ENCODE measurements at regions not wholly inside any gene's neighbourhood (a gene's known extent, or its start where the extent isn't known, plus 50 kb on each side); places are given as distances from the start of the nearest gene placed in this dataset.

DNA sequence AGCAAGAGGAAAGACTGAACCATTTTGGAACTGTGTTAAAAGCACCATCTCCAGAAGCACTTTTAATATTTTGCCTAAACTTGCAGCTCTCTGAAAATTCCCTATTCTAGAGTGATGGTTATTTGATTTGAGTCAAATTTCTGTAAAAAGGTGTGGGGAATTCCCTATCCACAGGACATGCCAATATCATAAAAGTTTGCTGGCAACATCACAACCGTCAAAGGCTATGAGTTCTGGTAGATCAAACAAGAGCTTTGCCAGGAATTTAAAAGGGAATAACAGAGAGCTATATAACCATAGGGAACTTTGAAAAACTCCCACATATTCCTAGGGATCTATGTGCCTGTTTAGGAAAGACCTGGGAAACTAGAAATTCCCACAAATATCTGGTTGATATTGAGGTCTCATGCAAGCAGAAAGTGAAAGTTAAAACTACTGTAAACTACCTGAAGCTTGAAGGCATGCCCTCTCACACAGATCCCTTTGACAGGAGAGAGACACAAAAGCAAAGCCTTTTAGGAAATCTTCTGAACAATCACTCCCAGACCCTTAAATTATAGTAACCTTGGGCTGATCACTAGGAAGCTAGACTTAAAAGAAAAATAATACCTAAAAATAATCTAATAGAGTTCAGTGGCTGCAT is 549.9 kb downstream of the ANXA1 start:
- intact Hi-C loops (cut with micrococcal nuclease): no loop called here
- no peak overlapping the region for H3K27ac Mint-ChIP-seq
- H3K4me3 Mint-ChIP-seq: no peak overlapping the region
- no peaks in the 10 kb centered on the region for H3K4me1 Mint-ChIP-seq
- no peak for DNase-seq
- no peaks in the 10 kb centered on the region for H3K27me3 Mint-ChIP-seq
- H3K9me3 Mint-ChIP-seq: no peaks in the 10 kb centered on the region
- H3K36me3 Mint-ChIP-seq (ENCODE audit: low read depth): no peaks in the 10 kb centered on the region

DNA sequence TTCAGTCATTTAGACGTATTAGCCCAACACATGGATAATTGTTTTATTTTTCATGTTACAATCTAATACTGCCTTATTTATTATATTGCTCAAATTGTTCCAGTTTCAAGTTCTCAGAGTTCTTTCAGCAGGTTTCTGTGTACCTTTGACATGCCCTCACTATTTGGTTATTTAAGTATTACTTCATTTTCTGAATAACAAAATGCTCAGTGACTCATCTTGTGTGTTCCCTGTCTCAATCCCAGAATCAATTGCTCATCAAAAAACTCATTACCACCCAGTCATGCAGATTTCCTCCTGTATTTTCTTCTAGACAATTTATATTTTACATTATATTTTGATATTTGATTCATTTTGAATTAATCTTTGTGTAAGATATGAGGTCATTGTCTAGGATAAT is 562.6 kb downstream of the ANXA1 start:
- H3K27me3 Mint-ChIP-seq: no peaks in the 10 kb centered on the region
- H3K27ac Mint-ChIP-seq: no peak overlapping the region
- no peaks in the 10 kb centered on the region for H3K9me3 Mint-ChIP-seq
- DNase-seq: no peak
- H3K4me1 Mint-ChIP-seq: no peaks in the 10 kb centered on the region
- intact Hi-C loops (cut with micrococcal nuclease): no loop called here
- H3K36me3 Mint-ChIP-seq (ENCODE audit: low read depth): no peaks in the 10 kb centered on the region
- H3K4me3 Mint-ChIP-seq: no peak overlapping the region

DNA sequence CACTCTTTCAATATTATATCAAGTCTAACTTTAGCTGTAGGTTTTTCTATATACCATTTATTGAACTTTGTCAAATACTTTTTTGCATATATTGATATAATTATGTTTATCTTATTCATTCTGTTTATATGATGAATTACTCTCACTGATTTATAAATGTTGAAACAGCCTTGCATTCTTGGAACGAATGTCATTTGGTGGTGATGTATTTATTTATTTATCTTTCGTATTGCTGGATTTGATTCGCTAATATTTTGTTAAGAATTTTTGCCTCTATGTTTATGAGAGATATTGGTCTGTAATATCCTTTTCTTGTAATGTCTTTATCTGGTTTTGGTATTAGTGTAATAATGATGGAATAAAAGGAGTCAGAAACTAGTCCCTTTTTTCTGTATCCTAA is 563.9 kb downstream of the ANXA1 start:
- intact Hi-C loops (cut with micrococcal nuclease): no loop called here
- Mint-ChIP-seq H3K27me3 (no peaks in the 10 kb centered on the region), H3K27ac (no peak overlapping the region), H3K4me1 (no peaks in the 10 kb centered on the region), H3K36me3 (ENCODE audit: low read depth) (no peaks in the 10 kb centered on the region), H3K9me3 (no peaks in the 10 kb centered on the region), H3K4me3 (no peak overlapping the region)
- no peak for DNase-seq

DNA sequence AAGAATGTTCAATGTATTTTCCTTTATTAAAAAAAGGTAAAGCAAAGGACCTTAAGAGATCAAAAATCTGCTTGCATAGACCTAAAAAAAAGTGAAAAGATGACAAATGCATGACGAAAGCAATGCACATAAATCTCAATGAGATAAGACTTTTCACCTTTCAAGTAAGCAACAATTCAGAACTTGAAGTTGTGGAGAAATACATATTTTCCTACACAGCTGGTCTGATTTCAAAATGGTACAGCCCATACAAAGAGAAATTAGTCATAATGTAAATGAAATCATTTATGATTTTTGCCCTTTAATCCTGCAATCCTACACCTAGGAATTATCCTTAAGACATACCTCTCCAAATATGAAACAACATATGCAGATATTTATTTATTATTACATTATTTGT is 568.0 kb downstream of the ANXA1 start:
- Mint-ChIP-seq H3K4me1 (no peaks in the 10 kb centered on the region), H3K36me3 (ENCODE audit: low read depth) (no peaks in the 10 kb centered on the region), H3K27ac (no peak overlapping the region), H3K9me3 (no peaks in the 10 kb centered on the region), H3K4me3 (no peak overlapping the region), H3K27me3 (no peaks in the 10 kb centered on the region)
- no peak for DNase-seq
- intact Hi-C loops (cut with micrococcal nuclease): no loop called here

DNA sequence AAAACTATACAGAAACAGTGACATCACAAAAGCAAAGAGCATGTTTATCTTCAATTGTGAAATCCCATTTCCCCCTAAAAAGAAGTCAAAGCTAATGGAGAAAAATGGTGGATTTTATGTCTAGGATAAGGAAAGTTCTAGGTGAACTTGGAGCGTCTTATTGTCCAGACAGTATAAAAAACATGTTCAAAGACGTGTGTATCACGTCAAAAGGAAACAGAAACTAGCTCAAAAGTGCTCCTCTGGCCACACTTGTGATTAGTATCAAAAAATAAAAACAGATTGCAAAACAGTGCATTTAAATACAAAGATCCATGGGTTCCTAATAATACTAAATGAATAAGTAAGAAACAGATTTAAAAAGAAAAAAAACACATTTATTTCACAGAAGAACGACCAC is 568.9 kb downstream of the ANXA1 start:
- no peak for DNase-seq
- H3K36me3 Mint-ChIP-seq (ENCODE audit: low read depth): no peaks in the 10 kb centered on the region
- no peaks in the 10 kb centered on the region for H3K9me3 Mint-ChIP-seq
- no peaks in the 10 kb centered on the region for H3K4me1 Mint-ChIP-seq
- no peak overlapping the region for H3K27ac Mint-ChIP-seq
- intact Hi-C loops (cut with micrococcal nuclease): no loop called here
- no peaks in the 10 kb centered on the region for H3K27me3 Mint-ChIP-seq
- H3K4me3 Mint-ChIP-seq: no peak overlapping the region

DNA sequence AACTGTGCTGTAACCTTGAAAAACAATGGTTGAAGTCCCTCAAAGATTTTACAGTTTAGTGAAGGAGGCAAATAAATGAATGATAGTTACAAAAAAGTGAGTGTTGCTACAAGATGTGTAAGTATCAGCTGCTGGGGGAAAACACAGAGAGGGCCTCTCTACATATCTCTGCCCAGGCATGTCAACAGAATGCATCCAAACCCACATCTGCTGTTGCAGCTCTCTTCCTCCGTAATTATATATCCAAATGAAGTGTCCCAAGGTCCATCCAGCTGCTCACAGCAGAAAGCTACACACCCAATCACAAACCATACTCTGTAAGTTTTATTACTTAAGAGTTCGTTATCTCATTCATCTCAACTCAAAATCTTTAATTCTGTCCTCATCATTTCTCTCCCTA is 584.6 kb downstream of the ANXA1 start:
- Mint-ChIP-seq H3K9me3 (no peaks in the 10 kb centered on the region), H3K27ac (no peak overlapping the region), H3K4me1 (no peaks in the 10 kb centered on the region), H3K27me3 (no peaks in the 10 kb centered on the region), H3K4me3 (no peak overlapping the region), H3K36me3 (ENCODE audit: low read depth) (no peaks in the 10 kb centered on the region)
- DNase-seq: no peak
- intact Hi-C loops (cut with micrococcal nuclease): no loop called here

DNA sequence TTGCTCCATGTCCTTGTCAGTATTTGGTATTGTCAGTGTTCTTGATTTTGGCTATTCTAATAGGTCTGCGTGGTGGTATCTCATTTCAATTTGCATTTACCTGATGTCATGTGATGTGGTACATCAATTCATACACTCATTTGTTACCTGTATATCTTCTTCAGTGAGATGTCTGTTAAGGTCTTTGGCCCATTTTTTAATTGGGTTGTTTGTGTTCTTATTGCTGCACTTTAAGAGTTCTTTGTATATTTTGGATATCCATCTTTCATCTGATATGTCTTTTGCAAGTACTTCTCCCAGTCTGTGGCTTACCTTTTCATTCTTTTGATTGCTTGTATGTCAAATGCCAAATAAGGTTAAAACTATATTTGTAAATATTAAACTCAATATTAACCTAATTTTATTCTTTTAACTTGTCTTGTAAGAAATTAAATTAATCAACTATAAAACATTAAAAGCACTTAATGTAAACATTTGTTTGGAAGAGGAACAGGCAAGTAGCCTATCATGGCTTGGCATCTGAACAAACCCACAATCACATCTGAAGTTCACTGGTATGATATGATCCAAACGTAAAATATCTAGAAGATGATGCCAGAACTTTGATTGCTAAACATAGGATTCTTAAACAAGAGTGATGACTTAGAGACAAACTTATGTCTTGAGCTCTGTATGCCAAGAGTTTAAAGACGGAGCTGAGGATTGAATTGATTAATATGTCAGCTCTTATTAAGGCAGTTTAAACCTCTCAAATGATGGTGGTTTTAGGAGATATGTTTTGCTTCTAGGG is 587.3 kb downstream of the ANXA1 start:
- Mint-ChIP-seq H3K27ac (no peak overlapping the region), H3K27me3 (no peaks in the 10 kb centered on the region), H3K4me3 (no peak overlapping the region), H3K36me3 (ENCODE audit: low read depth) (no peaks in the 10 kb centered on the region), H3K9me3 (no peaks in the 10 kb centered on the region), H3K4me1 (no peaks in the 10 kb centered on the region)
- intact Hi-C loops (cut with micrococcal nuclease): no loop called here
- DNase-seq: no peak

DNA sequence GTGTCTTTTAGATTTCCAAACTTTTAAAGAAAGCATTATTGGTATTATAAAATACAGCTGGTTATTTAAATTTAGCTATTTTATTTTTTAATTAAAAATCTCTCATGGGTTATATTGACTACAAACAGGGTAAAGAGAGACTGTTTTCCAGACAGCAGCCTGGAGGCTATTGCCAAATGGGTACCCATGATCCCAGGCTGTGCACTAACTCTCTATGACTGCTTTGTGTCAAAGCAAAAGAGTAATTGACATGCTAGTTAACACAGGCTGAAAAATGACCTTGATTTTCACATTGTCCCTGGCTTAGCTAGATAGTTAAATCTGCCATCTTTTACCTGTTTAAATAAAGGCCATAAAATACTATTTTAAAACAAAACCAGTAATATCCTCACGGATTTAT is 589.7 kb downstream of the ANXA1 start:
- no peak overlapping the region for H3K4me3 Mint-ChIP-seq

DNA sequence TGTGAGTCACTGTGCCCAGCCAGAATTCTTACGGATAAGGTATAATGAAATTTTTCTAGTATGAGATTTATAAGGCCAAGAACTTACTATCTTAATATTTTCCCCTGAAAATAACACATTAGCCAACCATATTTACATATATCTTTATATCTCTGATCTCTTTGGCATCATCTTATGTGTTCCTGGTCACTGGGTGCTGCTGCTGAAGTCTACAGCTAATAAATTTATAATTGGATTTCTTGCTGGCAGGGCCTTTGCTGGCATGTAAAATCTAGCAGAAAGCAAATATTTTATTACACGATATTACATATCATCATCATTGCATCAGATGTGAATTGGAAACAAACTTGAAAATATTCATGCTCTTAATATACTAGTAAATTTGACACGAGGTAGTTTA is 590.7 kb downstream of the ANXA1 start:
- no peak for DNase-seq
- no peaks in the 10 kb centered on the region for H3K4me1 Mint-ChIP-seq
- no peak overlapping the region for H3K4me3 Mint-ChIP-seq
- no peaks in the 10 kb centered on the region for H3K9me3 Mint-ChIP-seq
- no peaks in the 10 kb centered on the region for H3K36me3 Mint-ChIP-seq (ENCODE audit: low read depth)
- H3K27me3 Mint-ChIP-seq: no peaks in the 10 kb centered on the region
- no peak overlapping the region for H3K27ac Mint-ChIP-seq
- intact Hi-C loops (cut with micrococcal nuclease): no loop called here

More for the DNA sequence above, 589.7 kb downstream of the ANXA1 start:
- Mint-ChIP-seq H3K27me3 (no peaks in the 10 kb centered on the region), H3K4me1 (no peaks in the 10 kb centered on the region), H3K36me3 (ENCODE audit: low read depth) (no peaks in the 10 kb centered on the region), H3K9me3 (no peaks in the 10 kb centered on the region), H3K27ac (no peak overlapping the region)
- intact Hi-C loops (cut with micrococcal nuclease): no loop called here
- no peak for DNase-seq

DNA sequence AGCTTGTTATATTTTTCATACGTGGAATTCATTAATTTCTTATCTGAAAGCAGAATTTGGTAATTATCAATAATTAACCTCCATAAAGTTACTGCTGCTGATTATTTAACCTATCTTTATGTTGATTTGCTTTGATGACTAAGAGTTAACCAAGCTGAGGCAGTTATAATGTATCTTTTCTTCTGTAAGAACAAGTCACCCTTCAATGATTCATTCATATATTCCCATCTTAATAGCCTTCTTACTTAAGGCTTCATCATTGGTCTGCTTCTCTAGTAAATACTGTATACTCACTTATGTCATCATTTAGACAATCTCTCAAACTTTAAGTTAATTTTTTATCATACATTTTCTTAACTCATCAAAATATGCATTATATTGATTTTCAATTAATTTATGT is 592.2 kb downstream of the ANXA1 start:
- Mint-ChIP-seq H3K27ac (no peak overlapping the region), H3K4me1 (no peaks in the 10 kb centered on the region), H3K36me3 (ENCODE audit: low read depth) (no peaks in the 10 kb centered on the region), H3K4me3 (no peak overlapping the region), H3K27me3 (no peaks in the 10 kb centered on the region), H3K9me3 (peaks cover 4% of the 10 kb centered on the region)
- DNase-seq: no peak
- intact Hi-C loops (cut with micrococcal nuclease): no loop called here

DNA sequence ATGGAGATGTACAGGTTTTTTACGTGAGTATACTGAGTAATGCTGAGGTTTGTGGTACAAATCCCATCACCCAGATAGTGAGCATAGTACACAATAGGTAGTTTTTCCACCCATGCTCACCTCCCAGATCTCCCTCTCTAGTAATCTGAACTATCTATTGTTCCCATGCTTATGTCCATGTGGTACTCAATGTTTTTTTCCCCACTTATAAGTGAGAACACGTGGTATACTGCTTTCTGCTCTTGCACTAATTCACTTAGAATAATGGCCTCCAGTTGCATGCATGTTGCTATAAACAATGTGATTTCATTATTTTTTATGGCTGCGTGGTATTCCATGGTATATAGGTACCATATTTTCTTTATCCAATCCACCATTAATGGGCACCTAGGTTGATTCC is 593.9 kb downstream of the ANXA1 start:
- Mint-ChIP-seq H3K27me3 (no peaks in the 10 kb centered on the region), H3K27ac (no peak overlapping the region), H3K4me1 (no peaks in the 10 kb centered on the region), H3K4me3 (no peak overlapping the region), H3K9me3 (peaks cover 5% of the 10 kb centered on the region), H3K36me3 (ENCODE audit: low read depth) (no peaks in the 10 kb centered on the region)
- intact Hi-C loops (cut with micrococcal nuclease): no loop called here
- DNase-seq: no peak

DNA sequence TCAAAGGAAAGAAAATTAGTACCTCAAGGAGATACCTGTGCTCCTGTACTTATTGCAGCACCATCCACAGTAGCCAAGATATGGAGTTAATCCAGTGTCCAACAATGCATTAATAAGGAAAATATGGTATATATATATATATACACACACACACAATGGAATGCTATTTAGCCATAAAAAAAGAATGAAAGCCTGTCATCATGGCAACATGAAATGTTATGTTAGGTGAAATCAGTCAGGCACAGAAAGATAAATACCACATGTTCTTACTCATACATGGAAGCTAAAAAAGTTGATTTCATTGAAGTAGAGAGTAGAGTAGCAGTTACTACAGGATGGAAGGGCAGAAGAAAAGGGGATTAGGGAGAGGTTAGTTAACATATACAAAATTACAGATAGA is 601.5 kb downstream of the ANXA1 start:
- H3K27ac Mint-ChIP-seq: no peak overlapping the region
- no peak overlapping the region for H3K4me3 Mint-ChIP-seq
- H3K9me3 Mint-ChIP-seq: peaks cover 5% of the 10 kb centered on the region
- no peaks in the 10 kb centered on the region for H3K36me3 Mint-ChIP-seq (ENCODE audit: low read depth)
- no peaks in the 10 kb centered on the region for H3K4me1 Mint-ChIP-seq
- intact Hi-C loops (cut with micrococcal nuclease): no loop called here
- no peaks in the 10 kb centered on the region for H3K27me3 Mint-ChIP-seq
- no peak for DNase-seq

DNA sequence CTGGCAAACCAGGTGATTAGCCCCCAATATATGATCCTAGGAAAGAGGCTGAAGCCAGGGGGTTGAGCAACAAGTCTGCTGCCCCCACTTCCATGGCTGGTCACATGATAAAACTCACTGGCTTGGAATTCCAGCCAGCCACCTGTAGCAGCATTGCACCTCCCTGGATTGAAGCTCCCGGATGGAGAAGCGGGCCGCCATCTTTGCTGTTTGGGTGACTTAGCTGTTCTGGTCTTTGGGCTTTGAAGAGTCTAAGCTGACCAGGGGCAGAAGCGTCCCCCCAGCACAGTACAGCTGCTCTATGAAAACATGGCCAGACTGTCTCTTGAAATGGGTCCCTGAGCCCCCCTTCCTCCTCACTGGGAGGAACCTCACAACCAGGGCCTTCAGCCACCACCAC is 610.2 kb downstream of the ANXA1 start:
- no peak overlapping the region for H3K27ac Mint-ChIP-seq
- no peaks in the 10 kb centered on the region for H3K4me1 Mint-ChIP-seq
- H3K9me3 Mint-ChIP-seq: peaks cover 4% of the 10 kb centered on the region
- no peak overlapping the region for H3K4me3 Mint-ChIP-seq
- no peak for DNase-seq
- no peaks in the 10 kb centered on the region for H3K27me3 Mint-ChIP-seq
- no peaks in the 10 kb centered on the region for H3K36me3 Mint-ChIP-seq (ENCODE audit: low read depth)
- intact Hi-C loops (cut with micrococcal nuclease): no loop called here

DNA sequence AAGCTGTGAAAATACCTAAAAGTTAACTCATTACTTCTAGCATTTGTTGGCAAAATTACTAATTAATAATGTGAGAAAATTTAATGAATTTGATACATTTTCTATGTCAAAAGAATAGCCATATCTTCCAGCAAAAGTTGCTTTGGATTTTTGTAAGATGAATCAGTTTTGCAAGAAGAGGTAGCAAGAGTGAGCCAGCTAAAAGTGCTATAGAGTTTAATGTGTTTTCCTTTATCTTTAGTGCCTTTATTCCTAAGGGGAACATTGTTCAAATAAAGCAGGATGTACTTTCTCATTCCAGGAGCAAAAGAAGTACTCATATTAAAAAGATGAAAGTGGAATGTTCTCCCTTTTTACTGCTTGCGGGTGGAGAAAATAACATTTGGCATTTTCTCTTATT is 622.2 kb downstream of the ANXA1 start:
- Mint-ChIP-seq H3K27me3 (no peaks in the 10 kb centered on the region), H3K27ac (no peak overlapping the region), H3K9me3 (no peaks in the 10 kb centered on the region), H3K4me1 (no peaks in the 10 kb centered on the region), H3K36me3 (ENCODE audit: low read depth) (no peaks in the 10 kb centered on the region), H3K4me3 (no peak overlapping the region)
- intact Hi-C loops (cut with micrococcal nuclease): no loop called here
- no peak for DNase-seq

DNA sequence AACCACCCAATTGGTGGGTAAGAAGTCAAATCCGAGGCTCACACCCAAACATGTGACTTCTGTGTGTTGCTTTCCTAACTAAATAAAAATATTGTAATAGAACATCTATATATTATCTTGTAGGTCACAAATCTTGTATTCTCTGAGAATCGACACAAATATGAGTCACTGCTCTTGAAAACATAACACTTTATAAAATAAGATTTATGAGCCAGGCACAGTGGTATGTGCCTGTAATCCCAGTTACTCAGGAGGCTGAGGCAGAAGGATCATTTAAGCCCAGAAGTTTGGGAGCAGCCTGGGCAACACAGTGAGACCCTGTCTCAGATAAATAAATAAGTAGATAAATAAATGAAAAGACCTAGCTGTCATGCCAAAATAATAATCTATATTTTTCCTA is 624.1 kb downstream of the ANXA1 start:
- Mint-ChIP-seq H3K4me3 (no peak overlapping the region), H3K27me3 (no peaks in the 10 kb centered on the region), H3K4me1 (no peaks in the 10 kb centered on the region), H3K9me3 (no peaks in the 10 kb centered on the region), H3K36me3 (ENCODE audit: low read depth) (no peaks in the 10 kb centered on the region), H3K27ac (no peak overlapping the region)
- intact Hi-C loops (cut with micrococcal nuclease): no loop called here
- no peak for DNase-seq

All from activated CD4-positive, alpha-beta T cell treated with anti-CD3 and anti-CD28 coated beads, Interleukin-2, amount 10 ng/mL, durations not matched to agents 24 days and 14 days (primary cell).